ENCODE measurements at regions not wholly inside any gene's neighbourhood (a gene's known extent, or its start where the extent isn't known, plus 50 kb on each side); places are given as distances from the start of the nearest gene placed in this dataset.

- no peak for DNase-seq
Measured at GRCh38 chr2:195606179-195606578, 50.8 kb upstream of the SLC39A10 start.

- no peak for DNase-seq
Measured at GRCh38 chr2:195604706-195605105, 52.3 kb upstream of the SLC39A10 start.

- DNase-seq = no peak
Measured at GRCh38 chr2:195603998-195604397, 53.0 kb upstream of the SLC39A10 start.

- DNase-seq = no peak
Measured at GRCh38 chr2:195603408-195603807, 53.6 kb upstream of the SLC39A10 start.

DNA sequence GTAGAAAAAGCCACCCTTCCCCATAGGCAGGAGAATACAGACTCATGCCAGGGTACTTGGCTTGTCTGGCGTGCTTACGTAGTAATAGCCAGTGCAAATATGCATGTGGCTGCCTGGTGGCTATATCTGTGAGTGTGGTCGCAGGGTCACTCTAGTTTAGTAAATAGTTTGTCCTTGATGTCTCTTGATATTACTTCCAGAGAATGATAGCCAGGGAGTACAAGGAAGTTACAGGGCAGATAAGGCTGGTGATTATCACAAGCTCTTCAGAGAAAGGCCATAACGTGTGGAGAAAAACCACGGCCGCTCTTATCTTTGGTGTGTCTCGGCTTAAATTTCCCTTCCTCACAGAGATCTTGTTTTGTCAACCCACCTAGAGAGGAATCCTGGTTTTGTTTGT is 54.3 kb upstream of the SLC39A10 start:
- no peak for DNase-seq

DNA sequence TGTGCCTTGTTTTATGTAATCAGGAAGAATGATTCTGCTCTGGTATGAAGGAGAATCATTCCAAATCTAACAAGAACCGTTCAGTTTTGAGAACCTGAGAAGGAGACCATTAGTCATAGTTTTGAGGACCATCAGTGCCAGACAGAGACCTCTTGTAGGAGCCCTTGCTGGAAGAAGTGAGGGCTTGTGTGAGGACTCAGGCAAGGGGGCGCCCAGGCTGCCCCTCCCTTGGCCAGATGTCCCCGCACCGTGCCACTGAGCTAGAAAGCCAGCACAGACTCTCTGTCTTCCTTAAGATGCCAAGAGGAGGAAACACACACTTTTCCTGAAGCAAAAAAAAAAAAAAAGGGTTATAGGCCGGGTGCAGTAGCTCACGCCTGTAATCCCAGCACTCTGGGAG is 55.7 kb upstream of the SLC39A10 start:
- DNase-seq = no peak

GRCh38 chr2:195600778-195601177 is 56.2 kb upstream of the SLC39A10 start:
- DNase-seq = no peak

DNA sequence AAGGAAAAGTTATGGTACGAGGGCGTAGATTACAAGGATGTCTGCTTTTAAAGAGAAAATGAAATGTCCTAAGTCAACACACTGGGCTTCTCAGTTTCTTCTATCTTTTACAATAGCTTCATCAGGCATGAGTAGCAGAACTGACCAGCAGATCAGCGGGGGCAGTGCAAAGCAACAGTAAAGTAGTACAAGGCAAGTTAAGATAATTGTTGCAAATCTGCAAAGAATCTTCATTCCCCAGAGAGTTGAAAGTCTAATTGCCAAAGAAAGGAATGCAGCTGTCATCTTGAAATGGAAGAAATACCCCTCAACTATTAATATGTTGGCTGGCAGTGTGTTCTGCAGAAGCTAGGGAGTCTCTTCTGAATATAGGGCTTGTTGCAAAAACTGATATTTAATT is 60.2 kb upstream of the SLC39A10 start:
- DNase-seq = no peak

GRCh38 chr2:195595825-195596224 is 61.2 kb upstream of the SLC39A10 start:
- DNase-seq = no peak

DNA sequence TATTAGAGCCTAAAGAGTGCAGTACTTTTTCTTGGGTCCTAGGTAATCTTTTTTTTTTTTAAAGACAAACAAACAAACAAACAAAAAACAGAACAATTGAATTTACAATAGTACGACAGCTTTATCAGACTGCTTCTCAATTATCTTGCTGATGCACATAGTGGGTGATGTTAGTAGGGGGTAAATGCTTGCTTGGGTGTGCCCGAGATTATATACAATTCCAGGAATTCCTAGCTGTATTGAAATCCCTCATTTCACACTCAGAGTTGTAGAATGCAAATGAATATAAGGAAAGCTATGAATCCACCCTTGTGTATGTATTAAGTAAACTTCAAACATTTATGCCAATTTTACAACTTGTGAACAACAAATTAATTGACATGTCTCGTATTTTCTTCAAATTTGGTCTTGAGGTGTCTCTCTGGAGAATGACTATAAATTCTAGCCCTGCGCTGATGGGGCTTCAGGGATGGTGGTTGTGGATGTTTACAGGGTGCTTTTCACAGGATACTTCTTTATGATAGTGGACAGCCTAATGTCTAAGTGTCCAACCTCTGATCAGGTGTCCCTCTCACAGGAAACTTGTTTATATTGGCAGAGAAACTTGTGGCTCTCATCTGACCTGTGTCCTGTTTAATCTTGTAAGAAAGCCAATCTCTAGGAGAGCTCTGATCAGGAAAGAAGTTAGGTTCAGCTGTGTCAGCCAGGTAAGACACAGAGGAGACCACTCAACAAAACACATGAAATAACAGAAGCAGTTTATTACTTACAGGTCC is 61.9 kb upstream of the SLC39A10 start:
- DNase-seq = no peak

DNA sequence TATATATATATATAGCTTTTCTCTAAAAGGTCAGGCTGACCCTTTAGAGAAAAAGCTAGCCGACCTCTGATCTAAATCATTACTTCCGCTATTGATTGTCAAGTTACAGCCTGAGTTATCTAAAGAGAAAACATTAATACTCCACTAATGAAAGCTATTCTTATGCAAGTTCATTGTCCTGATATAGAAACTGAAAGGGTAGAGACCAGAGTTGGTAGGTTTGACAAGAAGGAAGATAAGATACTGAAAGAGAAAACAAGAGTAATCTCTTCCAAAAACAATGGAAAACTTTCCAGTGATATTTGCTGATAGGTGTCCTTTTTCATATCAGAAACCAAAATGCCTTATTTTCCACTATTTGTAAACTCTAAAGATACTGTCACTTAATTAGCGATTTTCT is 62.8 kb upstream of the SLC39A10 start:
- DNase-seq = no peak

- no peak for DNase-seq
Measured at GRCh38 chr2:195592105-195592504, 64.9 kb upstream of the SLC39A10 start.

DNA sequence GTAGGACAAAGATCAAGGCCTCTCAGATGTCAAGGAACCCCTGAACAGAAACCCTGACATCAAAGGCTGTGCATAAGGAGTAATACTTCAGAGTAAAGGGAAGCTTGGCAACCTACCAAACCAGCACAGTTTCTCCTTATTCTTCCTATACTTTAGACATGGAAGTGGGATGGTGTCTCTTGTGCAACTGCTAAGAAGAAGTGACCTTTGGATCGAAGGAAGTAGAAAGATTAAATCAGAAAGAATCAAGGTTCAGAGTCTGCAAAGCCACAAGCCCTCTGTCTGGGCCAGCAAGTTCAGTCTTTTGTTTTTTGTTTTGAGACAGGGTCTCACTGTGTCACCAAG is 66.2 kb upstream of the SLC39A10 start:
- no peak for DNase-seq

- DNase-seq = no peak
Measured at GRCh38 chr2:195590199-195590860, 66.7 kb upstream of the SLC39A10 start.

- no peak for DNase-seq
Measured at GRCh38 chr2:195587966-195588365, 69.1 kb upstream of the SLC39A10 start.

GRCh38 chr2:195586062-195586714 is 70.8 kb upstream of the SLC39A10 start:
- DNase-seq = no peak

DNA sequence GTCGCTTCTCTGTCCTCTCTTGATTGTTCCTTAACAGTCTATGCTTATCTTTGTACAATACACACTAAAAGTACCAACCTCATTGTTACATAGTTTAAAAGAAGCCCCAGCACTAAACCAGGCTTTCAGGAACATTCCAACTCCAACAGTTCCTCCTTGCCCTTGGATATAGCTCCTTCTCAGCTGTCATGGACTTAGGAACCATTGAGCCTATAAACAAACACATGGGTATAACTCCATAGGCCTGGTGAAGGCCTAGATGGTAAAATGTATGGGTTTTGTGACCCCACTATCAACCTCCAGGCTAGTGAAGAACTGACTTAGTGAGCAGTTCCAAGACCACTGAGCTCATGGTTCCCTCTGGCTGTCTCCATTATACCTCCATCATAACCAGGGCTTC is 74.8 kb upstream of the SLC39A10 start:
- no peak for DNase-seq

DNA sequence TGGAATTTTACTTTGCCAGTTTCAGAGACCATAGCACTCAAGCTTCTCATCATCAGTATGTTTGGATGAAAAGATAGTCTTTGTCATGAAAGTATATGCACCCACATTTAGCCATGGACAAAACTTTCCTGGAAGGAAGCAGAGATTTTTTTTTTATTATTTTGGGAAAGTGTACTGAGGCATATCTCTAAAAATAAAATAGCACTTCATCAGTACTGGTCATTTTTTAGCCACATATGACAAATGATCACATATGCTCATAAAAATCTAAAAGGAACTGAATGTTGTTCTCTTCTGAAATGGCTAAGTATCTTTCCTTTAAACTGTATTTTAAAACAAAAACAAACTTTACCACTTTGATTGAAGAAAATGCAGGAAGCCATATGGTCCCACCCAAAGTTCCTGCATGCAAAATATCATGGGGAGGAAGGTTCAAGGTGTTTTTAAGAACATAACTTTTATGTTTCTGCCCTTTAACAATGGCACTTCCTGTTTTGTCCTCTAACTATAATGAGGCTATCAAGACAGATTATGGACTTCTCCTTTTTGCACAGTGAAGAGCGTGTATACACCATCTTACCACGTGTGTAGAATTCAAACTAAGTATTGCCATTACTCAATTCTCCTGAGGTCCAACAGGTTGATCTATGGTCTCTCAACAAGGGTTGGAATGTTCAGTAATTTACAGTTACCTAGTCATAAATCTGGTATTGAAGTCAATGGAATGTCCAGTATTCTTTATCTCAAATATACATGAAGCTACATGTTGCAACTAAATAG is 77.1 kb upstream of the SLC39A10 start:
- no peak for DNase-seq

GRCh38 chr2:195575879-195576401 is 81.1 kb upstream of the SLC39A10 start:
- DNase-seq = no peak

DNA sequence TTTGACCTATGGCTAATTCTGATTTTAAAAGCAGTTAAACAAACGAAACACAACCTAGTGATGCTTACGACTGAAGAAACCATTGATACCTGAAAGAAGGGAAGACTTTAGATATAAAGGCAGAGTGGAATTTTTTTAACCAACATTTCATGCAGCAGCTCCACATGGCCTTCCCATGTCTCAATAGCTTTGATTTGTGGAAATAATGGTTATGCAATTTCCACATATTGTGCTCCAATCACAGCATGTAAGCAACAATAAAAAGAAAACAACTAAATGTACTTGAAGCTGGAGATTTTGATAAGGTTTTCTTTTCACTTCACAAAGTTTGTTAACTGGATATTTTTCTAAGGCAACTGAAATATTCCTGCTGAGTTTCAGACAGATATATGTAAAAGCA is 82.0 kb upstream of the SLC39A10 start:
- DNase-seq = no peak

DNA sequence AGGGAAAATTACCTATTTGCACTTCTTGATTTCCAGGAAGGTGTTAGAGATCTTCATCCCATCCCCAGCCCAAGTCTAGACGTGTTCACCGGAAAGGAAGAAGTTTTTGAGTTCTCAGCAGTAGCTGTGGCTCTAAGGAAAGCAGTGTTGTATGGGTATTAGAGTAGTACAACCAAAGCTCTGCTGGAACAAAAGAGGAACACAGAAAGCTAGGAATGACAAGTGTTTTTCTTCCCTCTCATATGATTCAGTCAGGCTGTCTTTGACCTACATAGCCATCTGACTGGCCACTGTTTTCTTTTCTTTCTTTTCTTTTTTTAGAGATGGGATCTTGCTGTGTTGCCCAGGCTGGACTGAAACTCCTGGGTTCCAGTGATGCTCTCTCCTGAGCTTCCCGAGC is 82.7 kb upstream of the SLC39A10 start:
- no peak for DNase-seq

- DNase-seq = no peak
Measured at GRCh38 chr2:195572895-195573683, 83.9 kb upstream of the SLC39A10 start.
